ENCODE measurements at regions not wholly inside any gene's neighbourhood (a gene's known extent, or its start where the extent isn't known, plus 50 kb on each side); places are given as distances from the start of the nearest gene placed in this dataset.
"Not testable (repeated sequence)": the region's sequence is repeated elsewhere in the genome, so short reads cannot be mapped to it uniquely, and the experiment has no call there.

- DNase-seq, result no peak
Measured at GRCh38 chr4:60575336-60575735, 624.8 kb upstream of the ADGRL3 start.

GRCh38 chr4:60579335-60579734 is 620.8 kb upstream of the ADGRL3 start:
- no peak for DNase-seq

- DNase-seq, result no peak
Measured at GRCh38 chr4:60581919-60582536, 618.1 kb upstream of the ADGRL3 start.

- DNase-seq, result no peak
Measured at GRCh38 chr4:60588556-60588955, 611.6 kb upstream of the ADGRL3 start.

- DNase-seq, result no peak
Measured at GRCh38 chr4:60589425-60589824, 610.7 kb upstream of the ADGRL3 start.

GRCh38 chr4:60590116-60590515 is 610.0 kb upstream of the ADGRL3 start:
- no peak for DNase-seq

GRCh38 chr4:60605646-60606354 is 594.3 kb upstream of the ADGRL3 start:
- no peak for DNase-seq

GRCh38 chr4:60611762-60612496 is 588.2 kb upstream of the ADGRL3 start:
- DNase-seq, result no peak

- DNase-seq, result no peak
Measured at GRCh38 chr4:60617731-60618130, 582.4 kb upstream of the ADGRL3 start.

- DNase-seq, result no peak
Measured at GRCh38 chr4:60619531-60620305, 580.4 kb upstream of the ADGRL3 start.

GRCh38 chr4:60637976-60638375 is 562.1 kb upstream of the ADGRL3 start:
- DNase-seq, result no peak

- no peak for DNase-seq
Measured at GRCh38 chr4:60648774-60649173, 551.4 kb upstream of the ADGRL3 start.

- no peak for DNase-seq
Measured at GRCh38 chr4:60652933-60653332, 547.2 kb upstream of the ADGRL3 start.

GRCh38 chr4:60655356-60655755 is 544.8 kb upstream of the ADGRL3 start:
- no peak for DNase-seq

- DNase-seq, result no peak
Measured at GRCh38 chr4:60656171-60656570, 544.0 kb upstream of the ADGRL3 start.

GRCh38 chr4:60657041-60657440 is 543.1 kb upstream of the ADGRL3 start:
- no peak for DNase-seq

- DNase-seq, result no peak
Measured at GRCh38 chr4:60657807-60658206, 542.3 kb upstream of the ADGRL3 start.

- DNase-seq, result no peak
Measured at GRCh38 chr4:60663769-60664168, 536.4 kb upstream of the ADGRL3 start.

GRCh38 chr4:60682901-60683300 is 517.2 kb upstream of the ADGRL3 start:
- no peak for DNase-seq

- DNase-seq, result no peak
Measured at GRCh38 chr4:60683357-60683756, 516.8 kb upstream of the ADGRL3 start.

- no peak for DNase-seq
Measured at GRCh38 chr4:60683973-60684372, 516.2 kb upstream of the ADGRL3 start.

- DNase-seq, result not testable (repeated sequence)
Measured at GRCh38 chr4:60696062-60696461, 504.1 kb upstream of the ADGRL3 start.

- DNase-seq, result no peak
Measured at GRCh38 chr4:60709061-60709460, 491.1 kb upstream of the ADGRL3 start.

All from NCI-H510A (cell line).